Fibroblast of lung (primary cell): ENCODE measurements at regions not wholly inside any gene's neighbourhood (a gene's known extent, or its start where the extent isn't known, plus 50 kb on each side); places are given as distances from the start of the nearest gene placed in this dataset.

ENCODE experiments used
- DNase-seq, 2 donors: peaks; one replicate each; pipeline versions ENCODE4 v3.0.0 to v3.0.0-alpha.2; 2010; ENCODE audit warnings: low read depth in 2 of 2
- H2AFZ ChIP-seq: 2 replicates; pipeline ENCODE4 v1.5.1; 2012; ENCODE audit warnings: low read length, control low read depth, inconsistent platforms
- H3K27ac ChIP-seq: 2 replicates; pipeline ENCODE4 v1.5.1; 2011; ENCODE audit warnings: low read length, control low read depth; ENCODE audit not compliant: insufficient read depth
- H3K27me3 ChIP-seq: 2 replicates; pipeline ENCODE4 v1.5.1; 2011; ENCODE audit warnings: mild to moderate bottlenecking, low read length; ENCODE audit not compliant: control insufficient read depth, insufficient read depth
- H3K36me3 ChIP-seq: 2 replicates; pipeline ENCODE4 v1.5.1; 2011; ENCODE audit warnings: low read length; ENCODE audit not compliant: control insufficient read depth, insufficient read depth
- H3K4me1 ChIP-seq: 2 replicates; pipeline ENCODE4 v1.5.1; 2011; ENCODE audit warnings: low read length; ENCODE audit not compliant: control insufficient read depth, insufficient read depth; ENCODE audit errors: extremely low read depth
- H3K4me2 ChIP-seq: 2 replicates; pipeline ENCODE4 v1.5.1; 2011; ENCODE audit warnings: low read length, control low read depth; ENCODE audit not compliant: insufficient read depth; ENCODE audit errors: extremely low read depth
- H3K4me3 ChIP-seq, 4 experiments: fragments of 200-600 bp in 1 of 4; sonication (generic) in 1 of 4; replicated peaks in 1 of 4; 2 replicates each; pipeline ENCODE4 v1.5.1; 2011 to 2016; ENCODE audit warnings: low read length in 4 of 4, low read depth in 3 of 4, mild to moderate bottlenecking in 3 of 4, control low read depth in 2 of 4, inconsistent platforms in 1 of 4, mixed read lengths in 1 of 4; ENCODE audit not compliant: insufficient read depth in 1 of 4; ENCODE audit errors: control extremely low read depth in 1 of 4
- H3K79me2 ChIP-seq: 2 replicates; pipeline ENCODE4 v1.5.1; 2012; ENCODE audit warnings: mild to moderate bottlenecking, low read length, inconsistent platforms; ENCODE audit not compliant: control insufficient read depth, insufficient read depth
- H3K9ac ChIP-seq: 2 replicates; pipeline ENCODE4 v1.5.1; 2011; ENCODE audit warnings: mild to moderate bottlenecking, low read length, control low read depth; ENCODE audit not compliant: insufficient read depth
- H3K9me3 ChIP-seq: 2 replicates; pipeline ENCODE4 v1.5.1; 2012; ENCODE audit warnings: low read depth, low read length; ENCODE audit not compliant: control insufficient read depth, insufficient read depth
- H4K20me1 ChIP-seq: 2 replicates; pipeline ENCODE4 v1.5.1; 2011; ENCODE audit warnings: low read length; ENCODE audit not compliant: control insufficient read depth, insufficient read depth; ENCODE audit errors: extremely low read depth
- CTCF ChIP-seq, 2 donors: IDR thresholded peaks in 1 of 2; conservative IDR thresholded peaks in 1 of 2; 1 replicate in 1 of 2; 2 replicates in 1 of 2; pipeline ENCODE4 v1.5.1; 2011 to 2012; ENCODE audit warnings: low read length in 2 of 2, control low read depth in 1 of 2, inconsistent platforms in 1 of 2, low read depth in 1 of 2, mild to moderate bottlenecking in 1 of 2
- EZH2 ChIP-seq: IDR thresholded peaks from 2 replicates; pipeline ENCODE4 v1.5.1; 2012; ENCODE audit warnings: low read length, control low read depth, mild to moderate bottlenecking; ENCODE audit errors: missing control alignments

GRCh38 chr4:117515921-117516320 lies 430.5 kb upstream of the TRAM1L1 start:
- no peak overlapping the region for H3K4me3 ChIP-seq
- H3K79me2 ChIP-seq = no peaks in the 10 kb centered on the region
- no peaks in the 10 kb centered on the region for H4K20me1 ChIP-seq
- no peaks in the 10 kb centered on the region for H3K4me1 ChIP-seq
- no peak for DNase-seq
- H3K4me2 ChIP-seq = no peak overlapping the region
- TF ChIP-seq EZH2 (no peak), CTCF (conservative IDR thresholded peaks at IDR 0.05 in 1 of 2, IDR thresholded peaks at IDR 0.05 in 1 of 2; ENCODE audit: low read depth in 1 of 2, low read length in 2 of 2) (no peak)
- no peaks in the 10 kb centered on the region for H3K27me3 ChIP-seq
- no peaks in the 10 kb centered on the region for H3K36me3 ChIP-seq
- H3K9ac ChIP-seq = no peak overlapping the region
- no peaks in the 10 kb centered on the region for H3K9me3 ChIP-seq
- no peak overlapping the region for H2AFZ ChIP-seq
- H3K27ac ChIP-seq = no peak overlapping the region

GRCh38 chr4:117527601-117528000 lies 442.2 kb upstream of the TRAM1L1 start:
- H3K9me3 ChIP-seq = no peaks in the 10 kb centered on the region
- H3K27ac ChIP-seq = no peak overlapping the region
- DNase-seq = peak in 1 of 2 donors; percentile 1
- no peaks in the 10 kb centered on the region for H3K79me2 ChIP-seq
- no peak overlapping the region for H3K9ac ChIP-seq
- no peak overlapping the region for H3K4me3 ChIP-seq
- H4K20me1 ChIP-seq = no peaks in the 10 kb centered on the region
- H3K36me3 ChIP-seq = no peaks in the 10 kb centered on the region
- H3K4me2 ChIP-seq = no peak overlapping the region
- no peak for TF ChIP-seq EZH2
- no peak for TF ChIP-seq CTCF (conservative IDR thresholded peaks at IDR 0.05 in 1 of 2, IDR thresholded peaks at IDR 0.05 in 1 of 2; ENCODE audit: low read depth in 1 of 2, low read length in 2 of 2)
- H3K27me3 ChIP-seq = no peaks in the 10 kb centered on the region
- H2AFZ ChIP-seq = no peak overlapping the region
- no peaks in the 10 kb centered on the region for H3K4me1 ChIP-seq

GRCh38 chr4:117529401-117529800 lies 444.0 kb upstream of the TRAM1L1 start:
- no peak overlapping the region for H3K27ac ChIP-seq
- no peaks in the 10 kb centered on the region for H3K79me2 ChIP-seq
- TF ChIP-seq CTCF (conservative IDR thresholded peaks at IDR 0.05 in 1 of 2, IDR thresholded peaks at IDR 0.05 in 1 of 2; ENCODE audit: low read depth in 1 of 2, low read length in 2 of 2) (no peak), EZH2 (no peak)
- no peak for DNase-seq
- H3K4me1 ChIP-seq = no peaks in the 10 kb centered on the region
- H3K9me3 ChIP-seq = no peaks in the 10 kb centered on the region
- peak overlapping the region in 1 of 4 experiments; percentile 29 for H3K4me3 ChIP-seq
- no peaks in the 10 kb centered on the region for H4K20me1 ChIP-seq
- no peak overlapping the region for H2AFZ ChIP-seq
- no peak overlapping the region for H3K9ac ChIP-seq
- no peaks in the 10 kb centered on the region for H3K36me3 ChIP-seq
- H3K27me3 ChIP-seq = no peaks in the 10 kb centered on the region
- H3K4me2 ChIP-seq = no peak overlapping the region
